ENCODE measurements at regions not wholly inside any gene's neighbourhood (a gene's known extent, or its start where the extent isn't known, plus 50 kb on each side); places are given as distances from the start of the nearest gene placed in this dataset.

- Histone ChIP-seq H2BK15ac (ENCODE audit: low read length) (no peak overlapping the region), H3K27me3 (ENCODE audit: control insufficient read depth in 3 of 3, insufficient read depth in 3 of 3, low read depth in 1 of 3, low read length in 3 of 3) (no peaks in the 10 kb centered on the region), H3K9ac (ENCODE audit: low read depth, low read length, poor library complexity) (no peak overlapping the region), H3K4me2 (ENCODE audit: insufficient read depth, low read length, poor library complexity, severe bottlenecking) (no peak overlapping the region), H4K8ac (ENCODE audit: low read depth, low read length) (no peak overlapping the region), H3K36me3 (replicated peaks in 1 of 2; ENCODE audit: control insufficient read depth in 2 of 2, insufficient read depth in 2 of 2, low read length in 2 of 2) (no peaks in the 10 kb centered on the region), H3K4me3 (ENCODE audit: low read length in 2 of 2) (no peak overlapping the region), H2BK5ac (ENCODE audit: low read length) (no peak overlapping the region), H3K18ac (ENCODE audit: low read length) (no peak overlapping the region), H3K9me3 (replicated peaks in 1 of 2; ENCODE audit: control insufficient read depth in 2 of 2, insufficient read depth in 1 of 2, low read depth in 1 of 2, low read length in 2 of 2) (no peaks in the 10 kb centered on the region), H2BK12ac (ENCODE audit: low read length) (no peak overlapping the region), H3K27ac (replicated peaks; ENCODE audit: low read length) (no peak overlapping the region), H2AFZ (ENCODE audit: low read length) (peak overlapping the region; percentile 5), H4K91ac (ENCODE audit: low read depth, low read length, poor library complexity) (no peak overlapping the region), H3K79me1 (ENCODE audit: low read depth, low read length) (no peaks in the 10 kb centered on the region), H3K4ac (ENCODE audit: low read length) (no peak overlapping the region), H3K23ac (ENCODE audit: low read depth, low read length, poor library complexity) (no peak overlapping the region), H2AK5ac (ENCODE audit: low read depth, low read length) (no peak overlapping the region), H2BK120ac (ENCODE audit: low read depth, low read length) (no peak overlapping the region), H3K14ac (ENCODE audit: low read length) (no peak overlapping the region), H3K4me1 (ENCODE audit: control insufficient read depth in 2 of 2, insufficient read depth in 1 of 2, low read depth in 1 of 2, low read length in 2 of 2) (peaks cover 0 to 2% of the 10 kb centered on the region in 2 donors)
- no CpG with 5 or more reads among the region's 9 CpGs for WGBS, 2 donors (ENCODE audit: extremely low coverage in 2 of 2, insufficient read length in 2 of 2, insufficient replicate concordance in 1 of 2)
- no peak for DNase-seq (ENCODE audit: low spot score)
These were observed 353.7 kb downstream of the CETN3 start for GRCh38 chr5:90055831-90056328.

- no peak overlapping the region for H3K23ac ChIP-seq (ENCODE audit: low read depth, low read length, poor library complexity)
- no peaks in the 10 kb centered on the region for H3K9me3 ChIP-seq (replicated peaks in 1 of 2; ENCODE audit: control insufficient read depth in 2 of 2, insufficient read depth in 1 of 2, low read depth in 1 of 2, low read length in 2 of 2)
- no peak overlapping the region for H2AK5ac ChIP-seq (ENCODE audit: low read depth, low read length)
- H3K36me3 ChIP-seq (replicated peaks in 1 of 2; ENCODE audit: control insufficient read depth in 2 of 2, insufficient read depth in 2 of 2, low read length in 2 of 2), result no peaks in the 10 kb centered on the region
- H3K4ac ChIP-seq (ENCODE audit: low read length), result no peak overlapping the region
- no peak overlapping the region for H2BK5ac ChIP-seq (ENCODE audit: low read length)
- H2BK15ac ChIP-seq (ENCODE audit: low read length), result no peak overlapping the region
- no peaks in the 10 kb centered on the region for H3K79me1 ChIP-seq (ENCODE audit: low read depth, low read length)
- no peak overlapping the region for H4K91ac ChIP-seq (ENCODE audit: low read depth, low read length, poor library complexity)
- no peak overlapping the region for H3K14ac ChIP-seq (ENCODE audit: low read length)
- H3K18ac ChIP-seq (ENCODE audit: low read length), result no peak overlapping the region
- H2BK12ac ChIP-seq (ENCODE audit: low read length), result no peak overlapping the region
- no peak overlapping the region for H3K4me2 ChIP-seq (ENCODE audit: insufficient read depth, low read length, poor library complexity, severe bottlenecking)
- H2AFZ ChIP-seq (ENCODE audit: low read length), result no peak overlapping the region
- H3K4me1 ChIP-seq (ENCODE audit: control insufficient read depth in 2 of 2, insufficient read depth in 1 of 2, low read depth in 1 of 2, low read length in 2 of 2), result peaks cover 0 to 2% of the 10 kb centered on the region in 2 donors
- no peak overlapping the region for H3K27ac ChIP-seq (replicated peaks; ENCODE audit: low read length)
- no peaks in the 10 kb centered on the region for H3K27me3 ChIP-seq (ENCODE audit: control insufficient read depth in 3 of 3, insufficient read depth in 3 of 3, low read depth in 1 of 3, low read length in 3 of 3)
- no peak overlapping the region for H3K9ac ChIP-seq (ENCODE audit: low read depth, low read length, poor library complexity)
- H4K8ac ChIP-seq (ENCODE audit: low read depth, low read length), result no peak overlapping the region
- no peak overlapping the region for H2BK120ac ChIP-seq (ENCODE audit: low read depth, low read length)
- no peak for DNase-seq (ENCODE audit: low spot score)
- H3K4me3 ChIP-seq (ENCODE audit: low read length in 2 of 2), result no peak overlapping the region
- WGBS, 2 donors (ENCODE audit: extremely low coverage in 2 of 2, insufficient read length in 2 of 2, insufficient replicate concordance in 1 of 2), result no CpG with 5 or more reads among the region's 3 CpGs
These were observed 354.9 kb downstream of the CETN3 start for GRCh38 chr5:90054612-90055011.

GRCh38 chr5:90051756-90052155 lies 357.8 kb downstream of the CETN3 start:
- no peak overlapping the region for H3K4ac ChIP-seq (ENCODE audit: low read length)
- no peak overlapping the region for H2AFZ ChIP-seq (ENCODE audit: low read length)
- peaks cover 0 to 2% of the 10 kb centered on the region in 2 donors for H3K4me1 ChIP-seq (ENCODE audit: control insufficient read depth in 2 of 2, insufficient read depth in 1 of 2, low read depth in 1 of 2, low read length in 2 of 2)
- no peak overlapping the region for H4K8ac ChIP-seq (ENCODE audit: low read depth, low read length)
- H2BK15ac ChIP-seq (ENCODE audit: low read length), result no peak overlapping the region
- H3K18ac ChIP-seq (ENCODE audit: low read length), result no peak overlapping the region
- H3K23ac ChIP-seq (ENCODE audit: low read depth, low read length, poor library complexity), result no peak overlapping the region
- H2BK5ac ChIP-seq (ENCODE audit: low read length), result no peak overlapping the region
- H3K27me3 ChIP-seq (ENCODE audit: control insufficient read depth in 3 of 3, insufficient read depth in 3 of 3, low read depth in 1 of 3, low read length in 3 of 3), result no peaks in the 10 kb centered on the region
- no peak overlapping the region for H3K9ac ChIP-seq (ENCODE audit: low read depth, low read length, poor library complexity)
- H3K9me3 ChIP-seq (replicated peaks in 1 of 2; ENCODE audit: control insufficient read depth in 2 of 2, insufficient read depth in 1 of 2, low read depth in 1 of 2, low read length in 2 of 2), result no peaks in the 10 kb centered on the region
- no peak overlapping the region for H4K91ac ChIP-seq (ENCODE audit: low read depth, low read length, poor library complexity)
- no peaks in the 10 kb centered on the region for H3K79me1 ChIP-seq (ENCODE audit: low read depth, low read length)
- no peak overlapping the region for H2AK5ac ChIP-seq (ENCODE audit: low read depth, low read length)
- H2BK12ac ChIP-seq (ENCODE audit: low read length), result no peak overlapping the region
- H3K27ac ChIP-seq (replicated peaks; ENCODE audit: low read length), result no peak overlapping the region
- H3K4me3 ChIP-seq (ENCODE audit: low read length in 2 of 2), result no peak overlapping the region
- H2BK120ac ChIP-seq (ENCODE audit: low read depth, low read length), result no peak overlapping the region
- no peak overlapping the region for H3K4me2 ChIP-seq (ENCODE audit: insufficient read depth, low read length, poor library complexity, severe bottlenecking)
- no peak overlapping the region for H3K14ac ChIP-seq (ENCODE audit: low read length)
- no peak for DNase-seq (ENCODE audit: low spot score)
- no peaks in the 10 kb centered on the region for H3K36me3 ChIP-seq (replicated peaks in 1 of 2; ENCODE audit: control insufficient read depth in 2 of 2, insufficient read depth in 2 of 2, low read length in 2 of 2)
- WGBS, 2 donors (ENCODE audit: extremely low coverage in 2 of 2, insufficient read length in 2 of 2, insufficient replicate concordance in 1 of 2), result no CpG with 5 or more reads among the region's 1 CpG

- H3K27me3 ChIP-seq (ENCODE audit: control insufficient read depth in 3 of 3, insufficient read depth in 3 of 3, low read depth in 1 of 3, low read length in 3 of 3), result no peaks in the 10 kb centered on the region
- no peak overlapping the region for H3K4ac ChIP-seq (ENCODE audit: low read length)
- no peak overlapping the region for H3K18ac ChIP-seq (ENCODE audit: low read length)
- H2AK5ac ChIP-seq (ENCODE audit: low read depth, low read length), result no peak overlapping the region
- no peak overlapping the region for H3K27ac ChIP-seq (replicated peaks; ENCODE audit: low read length)
- H3K36me3 ChIP-seq (replicated peaks in 1 of 2; ENCODE audit: control insufficient read depth in 2 of 2, insufficient read depth in 2 of 2, low read length in 2 of 2), result no peaks in the 10 kb centered on the region
- no peak overlapping the region for H2BK12ac ChIP-seq (ENCODE audit: low read length)
- no peaks in the 10 kb centered on the region for H3K4me1 ChIP-seq (ENCODE audit: control insufficient read depth in 2 of 2, insufficient read depth in 1 of 2, low read depth in 1 of 2, low read length in 2 of 2)
- H3K4me3 ChIP-seq (ENCODE audit: low read length in 2 of 2), result no peak overlapping the region
- H3K9me3 ChIP-seq (replicated peaks in 1 of 2; ENCODE audit: control insufficient read depth in 2 of 2, insufficient read depth in 1 of 2, low read depth in 1 of 2, low read length in 2 of 2), result peaks cover 0 to 3% of the 10 kb centered on the region in 2 donors
- WGBS, 2 donors (ENCODE audit: extremely low coverage in 2 of 2, insufficient read length in 2 of 2, insufficient replicate concordance in 1 of 2), result no CpG with 5 or more reads among the region's 2 CpGs
- H3K14ac ChIP-seq (ENCODE audit: low read length), result no peak overlapping the region
- H3K79me1 ChIP-seq (ENCODE audit: low read depth, low read length), result no peaks in the 10 kb centered on the region
- no peak overlapping the region for H2BK120ac ChIP-seq (ENCODE audit: low read depth, low read length)
- H2BK5ac ChIP-seq (ENCODE audit: low read length), result no peak overlapping the region
- H4K8ac ChIP-seq (ENCODE audit: low read depth, low read length), result no peak overlapping the region
- H4K91ac ChIP-seq (ENCODE audit: low read depth, low read length, poor library complexity), result no peak overlapping the region
- no peak overlapping the region for H3K23ac ChIP-seq (ENCODE audit: low read depth, low read length, poor library complexity)
- H3K9ac ChIP-seq (ENCODE audit: low read depth, low read length, poor library complexity), result no peak overlapping the region
- H2AFZ ChIP-seq (ENCODE audit: low read length), result no peak overlapping the region
- DNase-seq (ENCODE audit: low spot score), result no peak
- no peak overlapping the region for H3K4me2 ChIP-seq (ENCODE audit: insufficient read depth, low read length, poor library complexity, severe bottlenecking)
- H2BK15ac ChIP-seq (ENCODE audit: low read length), result no peak overlapping the region
These were observed 359.5 kb downstream of the CETN3 start for GRCh38 chr5:90050103-90050502.

Data from neuronal stem cell (in vitro differentiated cells).